ENCODE measurements at regions not wholly inside any gene's neighbourhood (a gene's known extent, or its start where the extent isn't known, plus 50 kb on each side); places are given as distances from the start of the nearest gene placed in this dataset.
"Not testable (repeated sequence)": the region's sequence is repeated elsewhere in the genome, so short reads cannot be mapped to it uniquely, and the experiment has no call there.

DNA sequence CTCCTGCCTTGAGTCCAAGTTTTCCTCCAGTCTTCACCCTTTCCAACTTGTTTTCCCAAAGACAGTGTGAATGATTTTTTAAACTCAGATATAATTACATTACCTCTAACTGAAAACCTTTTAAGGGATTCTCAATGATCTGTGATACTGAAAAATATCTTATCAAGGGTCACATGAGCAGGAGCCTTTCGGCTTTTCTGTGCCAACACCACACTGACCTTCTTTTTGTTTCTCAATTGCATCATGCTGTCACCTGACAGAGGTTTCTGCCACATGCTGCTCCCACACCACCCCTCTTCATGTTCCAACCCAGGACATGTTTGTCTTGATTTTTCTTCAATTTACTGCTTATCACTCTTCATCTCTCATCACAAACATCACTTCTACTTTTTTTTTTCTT is 820.0 kb downstream of the PRELID2 start:
- Histone ChIP-seq H3K9me3 (replicated peaks in 1 of 11) (no peaks in the 10 kb centered on the region), H3K36me3 (no peaks in the 10 kb centered on the region), H3K27ac (peak overlapping the region in 2 of 11 experiments; percentile 35 to 38; a peak in 3 of 22 replicates), H3K27me3 (no peaks in the 10 kb centered on the region), H3K4me2 (peak overlapping the region in 7 of 11 experiments; percentile 7 to 43 (median 16); a peak in 6 of 22 replicates), H4K20me1 (no peaks in the 10 kb centered on the region), H3K9ac (no peak overlapping the region), H3K4me1 (peaks cover 0 to 15% (median 8%) of the 10 kb centered on the region in 10 experiments; a peak in 9 of 20 replicates), H3K4me3 (no peak overlapping the region)
- TF ChIP-seq Cebpa-rat (IDR thresholded peaks at IDR 0.05): peak in 1 of 11 experiments; percentile 23; a peak in 1 of 22 replicates

DNA sequence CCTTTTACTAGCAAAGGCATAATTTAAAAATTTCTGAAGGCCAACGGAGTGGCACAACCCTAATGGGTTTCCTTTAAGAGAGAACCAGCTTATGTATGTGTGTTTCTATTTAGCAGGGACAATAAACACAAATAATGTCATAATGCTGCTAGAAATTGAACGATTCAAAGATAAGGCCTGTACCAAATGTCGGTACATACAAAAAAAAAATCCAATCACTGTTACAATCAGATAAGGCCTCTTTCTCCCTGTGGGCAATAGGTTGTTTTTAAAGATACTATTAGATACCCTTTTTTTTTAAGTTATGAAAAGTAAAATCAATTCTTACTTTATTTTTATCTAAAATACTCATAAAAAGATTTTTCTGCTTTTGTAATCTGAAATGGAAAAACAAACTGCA is 821.0 kb downstream of the PRELID2 start:
- H4K20me1 ChIP-seq: no peaks in the 10 kb centered on the region
- H3K4me1 ChIP-seq: peaks cover 0 to 15% (median 8%) of the 10 kb centered on the region in 10 experiments; a peak in 9 of 20 replicates
- H3K27ac ChIP-seq: no peak overlapping the region
- H3K9me3 ChIP-seq (replicated peaks in 1 of 11): no peaks in the 10 kb centered on the region
- no peaks in the 10 kb centered on the region for H3K36me3 ChIP-seq
- TF ChIP-seq Cebpa-rat (IDR thresholded peaks at IDR 0.05): no peak
- H3K27me3 ChIP-seq: no peaks in the 10 kb centered on the region
- no peak overlapping the region for H3K9ac ChIP-seq
- no peak overlapping the region for H3K4me2 ChIP-seq
- H3K4me3 ChIP-seq: no peak overlapping the region

DNA sequence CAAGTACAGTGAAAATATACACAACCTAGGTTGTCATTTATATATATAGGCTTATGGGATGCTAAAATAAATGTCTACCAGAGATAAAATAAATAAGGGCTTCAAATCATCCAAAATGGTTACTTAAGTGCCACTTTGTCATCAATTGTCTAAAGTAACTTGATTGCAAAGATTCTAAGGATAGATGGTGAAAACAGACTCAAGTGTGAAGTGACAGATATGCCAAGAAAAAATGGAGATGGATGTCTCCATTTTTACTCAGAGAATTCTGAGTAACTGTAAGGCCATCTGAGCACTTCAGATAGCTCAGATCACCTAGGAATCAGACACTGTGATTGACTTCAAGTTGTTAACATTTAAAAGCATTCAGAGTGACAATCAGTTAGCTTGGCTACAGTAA is 824.3 kb downstream of the PRELID2 start:
- Histone ChIP-seq H4K20me1 (no peaks in the 10 kb centered on the region), H3K9me3 (replicated peaks in 1 of 11) (no peaks in the 10 kb centered on the region)

DNA sequence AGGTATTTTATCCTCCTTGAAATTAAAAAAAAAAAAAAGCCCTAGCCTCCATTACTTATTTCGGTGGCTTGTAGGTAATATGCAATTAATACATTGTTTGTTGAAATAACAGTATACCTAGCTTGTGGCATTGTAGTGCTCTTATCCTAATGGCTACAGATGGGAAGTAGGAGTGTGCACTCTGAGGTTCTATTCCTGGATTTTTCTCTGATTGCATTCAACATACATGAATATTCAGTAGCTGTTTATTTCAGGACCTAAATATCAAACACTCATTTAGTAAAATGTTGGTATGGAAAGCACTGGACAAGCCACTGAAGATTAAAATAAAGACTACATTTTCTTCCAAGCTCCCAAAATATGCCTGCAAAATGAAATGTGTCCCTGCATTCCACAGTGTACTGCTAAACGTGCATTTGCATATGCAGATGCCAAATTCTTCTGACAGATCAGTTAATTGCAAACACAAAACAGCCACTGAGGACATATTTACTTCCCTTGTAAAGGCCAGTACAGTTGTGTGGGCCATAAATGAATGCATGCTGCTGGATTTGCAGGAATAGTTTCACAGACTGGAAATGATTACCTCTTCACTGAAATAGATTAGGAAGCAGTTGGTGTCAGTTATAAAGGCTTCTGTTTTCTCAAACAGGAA is 826.1 kb downstream of the PRELID2 start:
- H3K9me3 ChIP-seq (replicated peaks in 1 of 11): no peaks in the 10 kb centered on the region
- H3K4me2 ChIP-seq: no peak overlapping the region
- H3K4me1 ChIP-seq: no peaks in the 10 kb centered on the region
- no peaks in the 10 kb centered on the region for H3K27me3 ChIP-seq
- no peaks in the 10 kb centered on the region for H3K36me3 ChIP-seq
- no peak for TF ChIP-seq Cebpa-rat (IDR thresholded peaks at IDR 0.05)
- H3K27ac ChIP-seq: no peak overlapping the region
- no peak overlapping the region for H3K4me3 ChIP-seq
- H4K20me1 ChIP-seq: no peaks in the 10 kb centered on the region
- H3K9ac ChIP-seq: no peak overlapping the region

More for the DNA sequence above, 824.3 kb downstream of the PRELID2 start:
- Histone ChIP-seq H3K9ac (no peak overlapping the region), H3K4me2 (no peak overlapping the region), H3K27ac (no peak overlapping the region), H3K27me3 (no peaks in the 10 kb centered on the region), H3K4me3 (no peak overlapping the region), H3K36me3 (no peaks in the 10 kb centered on the region), H3K4me1 (peaks cover 0 to 13% (median 8%) of the 10 kb centered on the region in 10 experiments; a peak in 9 of 20 replicates)
- TF ChIP-seq Cebpa-rat (IDR thresholded peaks at IDR 0.05): no peak

DNA sequence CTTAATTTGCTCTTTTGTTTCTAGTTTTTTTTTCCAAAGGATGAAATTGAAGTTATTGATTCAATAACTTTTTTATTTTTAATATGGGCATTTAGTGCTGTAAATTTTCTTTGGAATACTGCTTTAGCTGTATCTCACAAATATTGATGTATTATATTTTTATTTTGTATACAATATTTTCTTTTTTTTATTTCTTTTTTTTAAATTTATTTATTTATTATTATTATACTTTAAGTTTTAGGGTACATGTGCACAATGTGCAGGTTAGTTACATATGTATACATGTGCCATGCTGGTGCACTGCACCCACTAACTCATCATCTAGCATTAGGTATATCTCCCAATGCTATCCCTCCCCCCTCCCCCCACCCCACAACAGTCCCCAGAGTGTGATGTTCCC is 823.7 kb downstream of the KCTD16 start:
- not testable (repeated sequence) for H3K36me3 ChIP-seq; H3K4me3 ChIP-seq; H3K4me2 ChIP-seq; H3K9ac ChIP-seq; H3K27me3 ChIP-seq; H3K9me3 ChIP-seq (replicated peaks in 1 of 11); H3K27ac ChIP-seq; H3K4me1 ChIP-seq; H4K20me1 ChIP-seq

DNA sequence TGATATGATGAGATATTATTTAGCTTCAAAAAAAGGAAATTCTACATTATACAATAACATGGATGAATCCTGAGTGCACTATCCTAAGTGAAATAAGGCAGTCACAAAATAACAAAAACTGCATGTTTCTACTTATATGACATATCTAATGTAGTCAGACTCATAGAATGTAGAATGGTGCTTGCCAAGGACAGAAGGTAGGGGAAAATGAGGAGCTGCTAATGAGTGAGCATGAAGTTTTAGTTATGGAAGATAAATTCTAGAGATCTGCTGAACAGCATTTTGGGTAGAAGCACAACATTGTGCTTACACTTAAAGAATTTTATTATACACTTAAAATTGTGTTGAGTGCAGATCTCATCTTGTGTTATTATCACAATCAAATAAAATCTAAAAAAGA is 812.4 kb downstream of the KCTD16 start:
- H4K20me1 ChIP-seq: no peaks in the 10 kb centered on the region

DNA sequence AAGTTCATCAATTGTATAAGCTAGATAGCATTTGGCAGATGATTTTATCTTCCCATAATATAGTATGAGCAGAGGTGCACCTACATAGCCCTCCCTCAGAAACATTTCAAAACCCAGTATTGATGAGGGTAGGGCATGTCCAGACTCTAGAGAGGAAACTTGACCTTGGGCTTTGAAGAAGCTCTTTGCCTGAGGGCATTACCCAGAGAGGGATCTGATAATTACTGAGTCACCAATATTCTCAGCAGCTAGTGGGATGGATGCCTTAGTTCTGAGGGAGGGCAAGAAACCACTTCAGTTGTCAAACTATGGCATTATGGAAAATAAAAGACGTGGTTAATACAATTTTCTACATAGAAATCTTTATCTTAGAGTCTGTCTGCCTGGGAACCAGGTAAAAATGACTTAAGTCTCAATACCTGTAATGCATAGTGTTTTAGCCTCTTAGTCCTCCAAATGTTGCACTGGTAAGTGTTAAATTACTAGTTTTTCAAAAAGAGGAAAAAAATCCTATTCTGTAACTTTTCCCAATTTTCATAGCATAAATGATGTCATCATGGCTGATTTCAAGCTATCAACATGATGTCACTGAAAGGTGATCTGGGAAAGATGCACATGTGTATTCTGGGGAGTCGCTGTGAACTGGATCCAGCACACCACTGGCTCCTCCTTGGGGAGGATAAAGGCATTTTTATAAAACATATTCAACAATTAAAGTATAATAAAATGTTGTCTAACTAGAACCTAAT is 809.0 kb downstream of the KCTD16 start:
- no peak overlapping the region for H3K9ac ChIP-seq
- H3K36me3 ChIP-seq: no peaks in the 10 kb centered on the region
- H3K27ac ChIP-seq: no peak overlapping the region
- no peak for TF ChIP-seq Cebpa-rat (IDR thresholded peaks at IDR 0.05)
- no peak overlapping the region for H3K4me3 ChIP-seq
- H3K27me3 ChIP-seq: no peaks in the 10 kb centered on the region
- no peak overlapping the region for H3K4me2 ChIP-seq
- peaks cover 11 to 22% (median 17%) of the 10 kb centered on the region in 11 experiments for H3K9me3 ChIP-seq (replicated peaks in 1 of 11)
- H3K4me1 ChIP-seq: no peaks in the 10 kb centered on the region
- no peaks in the 10 kb centered on the region for H4K20me1 ChIP-seq

More for the DNA sequence above, 812.4 kb downstream of the KCTD16 start:
- no peaks in the 10 kb centered on the region for H3K4me1 ChIP-seq
- no peaks in the 10 kb centered on the region for H3K36me3 ChIP-seq
- no peak overlapping the region for H3K9ac ChIP-seq
- no peaks in the 10 kb centered on the region for H3K27me3 ChIP-seq
- H3K27ac ChIP-seq: no peak overlapping the region
- no peak overlapping the region for H3K4me3 ChIP-seq
- H3K4me2 ChIP-seq: no peak overlapping the region
- H3K9me3 ChIP-seq (replicated peaks in 1 of 11): no peaks in the 10 kb centered on the region
- TF ChIP-seq Cebpa-rat (IDR thresholded peaks at IDR 0.05): no peak

DNA sequence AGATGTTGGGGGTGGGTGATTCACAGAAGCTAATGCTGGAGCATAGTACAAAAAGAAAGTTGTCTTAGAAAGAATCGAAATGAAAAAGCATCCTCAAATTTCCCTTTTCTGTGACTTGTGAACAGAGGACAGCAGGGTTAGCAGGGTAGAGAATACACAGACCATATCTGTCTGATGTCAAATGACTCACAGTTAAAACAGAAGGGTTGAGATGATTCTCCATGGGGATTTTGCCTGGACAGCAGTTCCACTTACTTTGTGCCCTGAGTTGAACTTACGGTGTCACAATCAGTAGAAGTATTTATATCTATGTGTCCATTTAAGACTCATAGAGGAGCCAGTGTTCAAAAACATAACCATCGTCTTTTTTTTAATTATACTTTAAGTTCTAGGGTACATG is 801.6 kb downstream of the KCTD16 start:
- Histone ChIP-seq H4K20me1 (no peaks in the 10 kb centered on the region), H3K4me2 (no peak overlapping the region), H3K27me3 (no peaks in the 10 kb centered on the region), H3K36me3 (no peaks in the 10 kb centered on the region), H3K9ac (no peak overlapping the region), H3K9me3 (replicated peaks in 1 of 11) (peaks cover 11 to 31% (median 22%) of the 10 kb centered on the region in 11 experiments), H3K4me1 (no peaks in the 10 kb centered on the region), H3K4me3 (no peak overlapping the region), H3K27ac (no peak overlapping the region)
- TF ChIP-seq Cebpa-rat (IDR thresholded peaks at IDR 0.05): no peak

DNA sequence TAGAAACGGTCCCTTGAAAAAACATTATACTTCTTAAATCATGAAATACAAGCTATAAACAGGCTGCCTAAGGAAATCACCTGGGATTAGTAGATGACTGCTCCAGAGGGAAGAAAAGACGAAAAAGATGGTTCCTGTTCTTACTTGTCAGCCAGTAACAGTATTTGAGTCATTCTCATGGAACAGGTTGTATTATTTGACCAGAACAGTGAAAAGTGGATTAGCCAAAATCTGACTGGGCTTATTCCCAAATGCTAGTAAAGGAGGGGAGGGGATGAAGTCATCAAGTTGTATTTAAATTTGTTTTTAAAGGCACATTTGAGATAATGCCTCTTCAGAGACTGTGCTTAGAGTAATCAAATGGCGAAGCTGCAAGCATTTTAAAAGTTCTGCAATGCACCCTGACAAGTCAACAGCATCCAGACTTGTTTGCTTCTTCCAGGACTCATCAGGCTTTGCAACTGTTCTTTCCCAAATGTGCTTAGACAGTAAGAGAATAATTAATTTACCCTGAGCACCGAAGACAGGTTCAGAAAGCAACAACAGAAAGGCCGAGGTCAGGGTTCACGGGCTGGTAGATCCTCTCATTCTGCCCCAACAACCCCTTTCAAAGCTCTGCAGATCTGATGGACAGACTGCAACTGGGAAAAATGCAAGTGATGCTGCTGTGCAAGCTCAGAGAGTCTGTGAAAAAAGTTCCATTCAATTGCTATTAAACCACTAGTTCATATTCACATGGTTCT is 800.6 kb downstream of the KCTD16 start:
- no peak overlapping the region for H3K4me2 ChIP-seq
- H4K20me1 ChIP-seq: no peaks in the 10 kb centered on the region
- H3K27ac ChIP-seq: no peak overlapping the region
- TF ChIP-seq Cebpa-rat (IDR thresholded peaks at IDR 0.05): no peak
- no peak overlapping the region for H3K9ac ChIP-seq
- no peaks in the 10 kb centered on the region for H3K4me1 ChIP-seq
- no peaks in the 10 kb centered on the region for H3K27me3 ChIP-seq
- H3K36me3 ChIP-seq: no peaks in the 10 kb centered on the region
- peaks cover 11 to 26% (median 19%) of the 10 kb centered on the region in 11 experiments for H3K9me3 ChIP-seq (replicated peaks in 1 of 11)
- no peak overlapping the region for H3K4me3 ChIP-seq

Measured in BLaER1 treated with 17β-estradiol and CSF1 and Interleukin-3, amounts not matched to agents 10 nM and 100 nM (cell line).